8988T (cell line): ENCODE measurements at regions not wholly inside any gene's neighbourhood (a gene's known extent, or its start where the extent isn't known, plus 50 kb on each side); places are given as distances from the start of the nearest gene placed in this dataset.

Experiments
- DNase-seq: peaks from one replicate; pipeline ENCODE4 v3.0.0; 2011

DNA sequence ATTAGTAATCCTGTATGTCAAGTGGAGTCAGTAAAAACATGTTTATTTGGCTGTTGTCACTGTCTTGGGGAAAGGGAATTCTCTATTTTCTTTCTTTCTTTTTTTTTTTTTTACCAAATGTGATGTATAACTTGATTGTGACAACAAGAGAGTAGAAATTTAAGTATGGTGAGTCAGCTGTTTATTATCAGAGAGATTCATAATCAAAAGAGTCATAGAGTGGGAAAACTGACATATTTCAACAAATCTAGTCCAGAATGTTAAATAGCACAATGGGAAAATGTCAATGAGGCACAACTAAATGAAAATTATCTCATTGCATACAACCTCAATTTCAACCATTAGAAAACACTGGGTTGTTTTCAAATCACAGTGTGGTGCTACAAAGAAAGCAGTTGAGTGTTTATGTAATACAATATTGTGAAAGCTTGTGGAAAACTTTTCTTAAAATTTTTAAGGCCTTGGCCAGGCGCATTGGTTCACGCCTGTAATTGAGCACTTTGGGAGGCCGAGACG, 111.9 kb upstream of the DTNA start:
- no peak for DNase-seq

- no peak for DNase-seq
These were observed 109.9 kb upstream of the DTNA start for GRCh38 chr18:34600158-34600557.

DNA sequence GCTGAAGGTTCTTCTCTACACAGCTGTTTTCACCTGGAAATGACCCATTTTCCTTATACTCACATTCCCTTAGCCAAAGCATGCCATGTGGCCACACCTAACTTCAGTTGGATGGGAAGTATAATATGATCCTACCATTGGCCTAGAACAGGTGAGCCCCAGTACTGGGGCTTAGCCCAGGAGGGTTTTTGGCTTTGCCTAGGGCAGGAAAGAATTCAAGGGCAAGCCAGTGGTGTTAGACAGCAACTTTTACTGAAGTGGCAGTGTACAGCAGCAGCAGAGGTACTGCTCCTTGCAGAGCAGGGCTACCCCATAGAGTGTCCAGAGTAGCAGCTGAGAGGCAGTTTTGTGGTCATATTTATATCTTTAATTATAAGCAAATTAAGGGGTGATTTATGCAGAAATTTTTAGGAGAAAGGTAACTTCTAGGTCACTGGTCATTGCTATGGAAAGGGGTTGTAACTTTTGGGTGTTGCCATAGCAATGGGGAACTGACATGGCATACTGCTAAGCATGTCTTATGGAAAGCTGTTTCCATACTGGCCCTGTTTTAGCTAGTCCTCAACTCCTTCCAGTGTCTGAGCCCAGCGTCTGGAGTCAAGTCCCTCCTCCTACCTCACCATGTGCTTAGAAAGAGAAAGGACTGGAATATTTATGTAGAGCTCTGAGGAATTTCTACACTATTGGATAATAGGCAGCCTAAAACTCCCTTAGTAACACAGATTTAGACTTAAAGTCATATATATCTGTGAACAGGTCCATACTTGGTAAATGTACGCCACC, 109.0 kb upstream of the DTNA start:
- no peak for DNase-seq

DNA sequence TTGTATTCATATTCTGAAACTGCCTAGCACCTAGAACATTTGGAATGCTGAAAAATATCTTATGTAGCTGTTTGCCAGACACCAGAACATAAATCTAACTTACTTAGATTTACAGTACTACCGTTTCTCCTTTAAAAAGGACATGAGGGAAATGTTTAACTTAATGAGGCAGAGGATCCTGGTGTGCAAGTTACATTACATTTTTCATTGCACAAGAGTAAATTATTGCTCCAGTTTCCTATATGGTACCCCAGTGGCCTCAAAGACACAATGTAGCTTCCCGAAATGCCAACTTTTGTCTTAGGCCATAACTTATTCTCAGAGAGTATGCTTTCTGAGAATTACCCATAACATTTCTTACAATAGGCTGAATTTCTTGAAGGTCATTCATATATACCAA, 105.5 kb upstream of the DTNA start:
- no peak for DNase-seq

DNA sequence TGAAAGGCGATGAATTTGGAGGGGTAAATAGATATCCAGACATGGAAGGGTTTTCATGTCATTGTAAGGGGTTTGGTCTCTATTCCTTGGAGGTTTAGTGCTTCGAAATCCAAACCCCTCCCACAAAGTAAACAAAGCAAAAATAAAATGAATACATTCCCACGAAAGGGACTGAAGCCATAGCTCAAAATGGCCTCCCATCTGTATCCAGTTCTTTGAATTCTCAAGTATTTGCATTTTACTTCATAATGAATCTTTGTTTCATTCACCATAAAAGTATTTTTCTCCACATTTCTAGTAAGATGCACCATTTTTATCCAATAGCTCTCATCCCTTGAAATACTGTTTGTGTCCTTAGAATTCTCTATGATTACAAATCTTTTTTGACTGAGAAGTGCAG, 103.2 kb upstream of the DTNA start:
- DNase-seq: no peak

DNA sequence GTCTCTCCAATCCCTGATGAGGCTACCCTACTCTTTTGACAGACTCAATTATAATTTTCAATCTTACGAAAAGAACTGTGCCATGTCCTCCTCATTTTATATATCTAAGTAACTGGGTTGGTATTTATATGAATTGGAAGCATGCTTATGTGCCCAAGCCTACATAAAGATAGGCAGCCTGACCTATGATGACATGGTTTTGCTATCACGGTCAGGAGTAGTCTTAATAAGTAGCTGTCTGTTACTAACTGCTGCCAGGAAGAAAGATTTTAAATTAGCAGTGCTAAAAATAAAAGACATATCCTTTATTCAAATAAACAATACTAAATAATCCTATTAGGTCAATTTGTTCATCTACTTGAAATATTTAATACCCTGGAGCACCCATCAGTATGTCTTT, 102.0 kb upstream of the DTNA start:
- DNase-seq: no peak

GRCh38 chr18:34609986-34610648, 100.0 kb upstream of the DTNA start:
- DNase-seq: no peak

DNA sequence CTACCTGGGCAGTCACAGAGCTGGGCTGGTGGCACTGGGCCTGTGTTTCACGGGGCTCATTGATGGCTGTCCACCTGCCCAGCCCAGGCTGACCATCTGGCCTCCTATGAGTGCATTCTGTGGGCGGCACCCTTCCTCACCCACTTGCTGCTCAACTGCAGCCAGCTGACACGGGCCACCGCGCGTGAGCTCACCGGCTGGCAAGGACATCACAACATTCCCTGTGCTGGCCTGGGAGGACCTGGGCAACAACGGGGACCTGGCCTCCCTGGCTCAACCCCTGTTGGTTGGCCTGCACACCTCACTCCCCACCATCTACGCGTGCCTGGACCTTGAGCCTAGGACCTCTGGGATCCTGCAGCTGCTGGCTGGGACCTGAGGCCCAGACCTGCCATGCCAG, 98.2 kb upstream of the DTNA start:
- DNase-seq: no peak

GRCh38 chr18:34620258-34620861, 89.7 kb upstream of the DTNA start:
- DNase-seq: no peak

DNA sequence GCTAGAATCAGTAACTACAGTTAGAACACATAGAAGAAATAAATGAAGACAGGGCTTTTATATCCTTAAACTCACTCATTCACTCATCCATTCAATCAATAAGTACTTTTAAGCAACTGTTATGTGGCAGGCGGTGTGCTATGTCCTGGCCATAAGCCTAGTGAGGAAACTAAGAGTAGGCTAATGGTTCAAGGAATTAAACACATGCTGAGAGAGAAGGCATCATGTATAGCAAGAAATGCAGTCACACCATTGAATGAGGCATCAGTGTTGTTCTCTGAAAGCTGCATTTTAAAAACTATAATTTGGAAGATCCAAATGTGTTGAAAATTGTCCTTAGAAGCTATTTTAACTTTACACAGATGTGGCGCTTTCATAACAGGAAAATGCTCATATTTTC, 86.5 kb upstream of the DTNA start:
- no peak for DNase-seq

DNA sequence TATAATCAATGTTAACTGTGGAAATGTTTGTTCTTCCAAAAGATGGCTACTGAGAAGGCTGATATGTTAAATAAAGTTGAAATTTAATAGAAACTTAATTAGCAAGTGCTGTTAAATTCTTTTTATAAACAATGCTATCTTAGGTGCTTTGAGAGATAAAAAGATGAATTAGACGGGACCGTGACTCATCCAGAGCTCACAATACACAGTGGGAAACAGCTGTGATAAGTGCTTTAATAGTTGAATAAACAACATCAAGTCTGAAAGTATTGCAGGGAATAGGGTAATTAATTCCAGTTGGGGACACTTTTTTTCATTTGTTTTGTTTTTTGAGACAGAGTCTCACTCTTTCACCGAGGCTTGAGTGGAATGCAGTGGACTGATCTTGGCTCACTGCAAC, 85.5 kb upstream of the DTNA start:
- DNase-seq: no peak

DNA sequence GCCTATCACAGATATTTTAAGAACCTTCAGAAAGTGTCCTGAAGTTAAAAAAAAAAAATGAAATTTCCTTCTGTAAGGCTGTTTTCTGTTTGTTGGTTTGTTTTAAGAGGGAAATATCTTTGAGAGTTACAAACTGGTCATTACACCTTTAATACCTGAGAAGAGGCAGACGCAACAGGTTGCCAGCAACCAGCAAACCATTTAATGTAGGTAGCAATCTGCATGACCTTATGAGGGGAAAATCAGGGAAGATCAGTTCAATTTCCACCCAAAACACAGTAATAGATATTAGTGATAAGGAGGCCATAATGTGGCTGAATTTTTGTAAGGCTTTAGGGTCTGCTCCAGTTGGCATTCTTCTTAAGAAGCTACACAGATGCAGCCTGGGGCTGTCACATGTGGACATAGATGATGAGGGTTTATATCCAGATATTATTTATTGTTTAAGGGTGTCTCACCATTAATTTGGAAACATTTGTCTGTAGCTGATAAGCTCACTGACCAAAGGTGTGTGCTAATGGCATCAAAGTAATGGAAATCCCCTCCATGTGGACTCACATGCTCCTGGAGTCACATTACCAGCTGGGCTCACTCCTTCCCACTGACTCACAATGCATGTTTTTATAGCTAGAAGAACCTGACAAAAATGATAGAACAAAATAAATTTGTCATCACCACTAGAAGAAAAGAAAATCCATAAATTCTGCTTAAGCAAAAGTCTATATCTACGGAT, 83.5 kb upstream of the DTNA start:
- no peak for DNase-seq

DNA sequence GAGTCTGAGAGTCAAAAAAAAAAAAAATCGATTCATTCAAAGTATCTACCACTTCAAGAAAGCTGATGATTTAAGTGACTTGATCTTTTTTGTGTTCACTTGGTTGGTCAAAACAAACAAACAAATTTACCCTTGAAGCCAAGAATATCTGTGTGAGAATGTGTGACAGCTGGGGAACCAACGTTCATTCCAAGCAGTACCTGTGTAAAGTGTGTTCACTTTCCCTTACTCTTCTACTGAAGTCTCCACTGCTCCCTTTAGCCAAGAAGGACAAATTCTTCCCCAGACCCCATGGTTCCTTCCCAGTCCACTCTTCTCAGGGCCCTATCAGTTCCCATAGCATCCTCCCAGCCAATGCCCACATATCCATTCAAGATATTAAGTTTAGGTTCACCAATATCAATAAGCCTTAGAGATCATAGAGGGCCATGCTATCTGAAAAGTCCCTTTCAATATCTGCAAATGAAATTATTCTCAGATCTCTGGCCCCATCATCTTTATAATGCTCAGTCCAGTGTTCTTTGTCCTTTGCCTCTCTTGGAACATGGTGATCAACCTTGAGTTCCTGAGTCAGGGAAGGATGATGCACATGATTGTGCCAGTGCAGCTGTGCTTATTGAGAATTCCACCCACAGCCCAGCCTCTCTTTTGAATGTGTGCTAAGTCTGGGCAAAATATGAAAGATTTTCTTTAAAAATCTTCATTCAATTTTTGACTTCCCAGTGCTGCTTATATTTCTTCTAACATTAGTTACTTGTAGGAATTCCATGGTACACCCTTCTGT, 82.8 kb upstream of the DTNA start:
- no peak for DNase-seq

DNA sequence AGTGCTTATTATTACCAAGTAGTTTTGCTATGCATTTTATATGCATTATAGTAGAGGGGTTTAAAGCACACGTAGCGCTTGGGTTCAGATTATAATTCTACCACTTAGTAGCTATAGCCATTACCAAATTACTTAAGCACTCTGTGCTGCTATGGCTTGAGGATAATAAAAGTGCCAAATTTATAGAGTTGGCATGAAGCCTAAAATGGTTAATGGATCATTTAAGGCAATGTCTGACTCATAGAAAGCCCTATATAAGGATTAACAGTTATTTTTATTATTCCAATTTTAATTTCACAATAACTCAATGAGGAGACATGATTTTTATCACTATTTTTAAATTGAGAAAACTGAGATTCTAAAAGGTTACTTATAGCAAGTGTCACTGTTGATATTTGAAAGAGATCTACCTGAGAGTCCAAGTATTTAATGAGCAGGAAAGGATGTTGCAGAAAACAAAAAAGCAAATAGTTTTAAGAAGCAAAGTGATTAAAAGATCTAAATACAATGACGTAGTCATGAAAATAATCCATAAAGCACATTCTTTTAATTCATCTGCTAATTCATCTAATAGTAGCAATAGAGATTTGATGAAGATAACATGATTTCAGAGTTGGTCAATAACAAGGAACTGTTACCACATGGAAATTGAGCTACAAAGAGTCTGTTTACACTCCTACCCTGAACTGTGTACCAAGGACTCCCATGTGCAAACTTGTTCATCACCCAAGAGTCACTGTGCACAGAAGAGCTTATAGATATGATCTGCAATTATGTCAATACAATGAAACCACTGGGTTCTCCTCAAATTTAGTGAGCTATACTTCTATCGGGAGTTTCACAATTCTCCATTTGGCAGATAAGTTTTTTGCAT, 78.8 kb upstream of the DTNA start:
- DNase-seq: no peak

DNA sequence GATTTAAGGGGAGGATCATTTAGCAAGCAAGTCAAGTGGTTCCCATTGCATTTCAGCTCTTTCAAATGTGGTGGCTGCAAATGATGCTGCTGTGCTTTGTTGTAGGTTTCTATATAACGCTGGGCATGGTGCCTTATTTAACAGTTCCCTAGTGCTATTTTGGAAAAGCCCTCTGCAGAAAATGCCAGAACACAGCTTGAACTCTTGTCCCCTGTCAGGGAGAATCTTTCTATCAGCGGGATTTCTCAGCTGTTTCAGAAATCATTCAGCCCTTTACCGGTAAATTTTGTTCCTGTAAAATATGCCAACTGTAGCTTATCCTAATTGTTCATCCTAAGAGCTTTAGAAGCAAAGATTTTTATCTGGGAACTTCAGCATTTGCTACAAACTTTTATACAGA, 77.8 kb upstream of the DTNA start:
- no peak for DNase-seq

GRCh38 chr18:34633368-34633767, 76.7 kb upstream of the DTNA start:
- DNase-seq: no peak

DNA sequence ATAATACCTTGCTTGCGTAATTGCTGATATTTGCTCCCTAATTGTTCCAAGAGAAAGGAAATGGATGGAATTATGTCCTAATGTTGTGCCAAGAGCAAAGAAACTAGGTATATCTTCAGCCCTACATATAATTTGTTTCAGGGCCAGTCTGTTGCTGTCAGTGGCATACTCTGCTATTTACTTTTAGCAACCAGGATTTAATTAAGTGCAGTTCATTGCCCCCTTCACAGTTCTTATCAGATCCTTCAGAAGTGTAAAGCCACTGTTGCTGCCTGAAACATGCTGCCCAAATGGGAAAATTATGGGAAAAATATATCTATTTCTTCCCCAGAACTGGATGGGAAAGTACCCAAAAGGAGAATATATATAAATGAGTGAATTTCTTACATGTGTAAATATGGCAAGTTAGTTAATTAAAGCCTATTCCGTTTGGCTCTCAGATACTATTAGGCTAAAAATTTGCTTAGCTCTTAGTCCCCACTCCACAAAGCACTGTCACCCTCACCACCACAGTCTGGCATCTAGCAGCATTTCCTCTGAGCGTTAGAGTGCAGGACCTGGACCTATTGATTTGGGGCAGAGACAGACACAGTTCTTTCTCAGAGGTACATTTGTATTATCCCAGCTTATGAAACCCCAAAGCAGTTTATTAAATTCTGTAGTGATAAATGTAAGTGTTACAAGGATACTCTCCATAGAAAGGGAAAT, 72.8 kb upstream of the DTNA start:
- no peak for DNase-seq

GRCh38 chr18:34639687-34640086, 70.4 kb upstream of the DTNA start:
- no peak for DNase-seq

DNA sequence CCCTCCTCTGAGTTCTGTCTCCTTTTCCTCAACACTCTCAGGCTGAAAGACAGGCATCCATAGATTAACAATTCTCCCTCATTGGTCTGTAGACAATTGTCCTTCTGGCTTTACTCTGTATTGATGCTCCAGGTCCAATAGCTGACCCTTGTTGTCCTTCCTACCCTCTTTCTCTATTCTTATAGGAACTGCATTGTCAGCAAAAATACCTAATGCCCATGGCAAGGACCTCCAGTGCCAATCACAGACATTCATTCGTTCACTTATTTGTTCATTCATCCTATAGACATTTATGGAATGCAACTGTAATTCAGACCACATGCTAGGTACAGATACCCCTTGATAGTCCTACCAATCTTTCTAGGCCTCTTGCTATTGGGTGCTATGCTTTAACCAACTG, 69.8 kb upstream of the DTNA start:
- no peak for DNase-seq

- DNase-seq: no peak
These were observed 66.1 kb upstream of the DTNA start for GRCh38 chr18:34643989-34644388.

DNA sequence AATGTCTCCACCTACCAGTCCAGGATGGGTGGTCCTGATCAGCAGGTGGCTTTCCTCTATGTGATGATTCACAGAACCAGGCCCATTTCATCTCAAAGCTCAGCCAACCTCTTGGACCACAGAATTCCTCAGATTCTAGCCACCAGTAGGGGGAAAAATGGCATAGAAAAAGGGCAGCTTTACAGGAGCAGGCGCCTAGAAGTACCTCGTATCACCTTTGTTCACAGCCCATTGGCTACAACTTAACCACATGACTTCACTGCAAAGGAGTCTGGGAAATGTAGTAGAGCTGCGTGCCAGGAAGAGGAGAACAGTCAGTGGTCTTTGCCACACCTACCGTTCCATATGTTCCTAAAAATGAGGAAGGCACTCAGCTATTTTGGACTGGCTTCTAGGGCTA, 62.8 kb upstream of the DTNA start:
- no peak for DNase-seq
